T-helper 17 cell (primary cell): ENCODE measurements at regions not wholly inside any gene's neighbourhood (a gene's known extent, or its start where the extent isn't known, plus 50 kb on each side); places are given as distances from the start of the nearest gene placed in this dataset.

Experiments used
- ATAC-seq: fragments of 150-1000 bp; cut with Tn5 transposase; 2 replicates; pipeline ENCODE4 v1.10.0; 2021; ENCODE audit warnings: mild to moderate bottlenecking, moderate library complexity
- DNase-seq, 3 donors: peaks; one replicate each; pipeline versions ENCODE4 v3.0.0 to v3.0.0-alpha.2; 2020 to 2021
- H3K9me3 ChIP-seq: one replicate; pipeline ENCODE4 v1.7.0; 2013; ENCODE audit warnings: low read length, mild to moderate bottlenecking; ENCODE audit not compliant: control insufficient read depth, poor library complexity, severe bottlenecking
- H3K27ac Mint-ChIP-seq: one replicate; pipeline ENCODE4 v1.8.0; 2022; ENCODE audit warnings: mild to moderate bottlenecking, moderate library complexity, mixed read lengths
- H3K27me3 Mint-ChIP-seq: one replicate; pipeline ENCODE4 v1.8.0; 2022; ENCODE audit warnings: mixed read lengths
- H3K36me3 Mint-ChIP-seq: one replicate; pipeline ENCODE4 v1.8.0; 2022; ENCODE audit warnings: low read depth, mixed read lengths
- H3K4me1 Mint-ChIP-seq: one replicate; pipeline ENCODE4 v1.8.0; 2022; ENCODE audit warnings: mild to moderate bottlenecking, mixed read lengths
- H3K4me3 Mint-ChIP-seq: one replicate; pipeline ENCODE4 v1.8.0; 2022; ENCODE audit warnings: mild to moderate bottlenecking, moderate library complexity, mixed read lengths

GRCh38 chr6:126909493-126909892 is 209.0 kb upstream of the RSPO3 start:
- ATAC-seq (no peak), DNase-seq (no peak)
- Mint-ChIP-seq H3K27ac (no peak overlapping the region), H3K4me3 (no peak overlapping the region), H3K4me1 (no peaks in the 10 kb centered on the region), H3K27me3 (no peaks in the 10 kb centered on the region), H3K36me3 (no peaks in the 10 kb centered on the region)
- no peaks in the 10 kb centered on the region for H3K9me3 ChIP-seq

- H3K27ac Mint-ChIP-seq: no peak overlapping the region
- no peak overlapping the region for H3K4me3 Mint-ChIP-seq
- H3K36me3 Mint-ChIP-seq: no peaks in the 10 kb centered on the region
- H3K27me3 Mint-ChIP-seq: no peaks in the 10 kb centered on the region
- H3K4me1 Mint-ChIP-seq: no peaks in the 10 kb centered on the region
- ATAC-seq: no peak
- H3K9me3 ChIP-seq: no peaks in the 10 kb centered on the region
- no peak for DNase-seq
Measured at GRCh38 chr6:126913651-126914050, 204.8 kb upstream of the RSPO3 start.

DNA sequence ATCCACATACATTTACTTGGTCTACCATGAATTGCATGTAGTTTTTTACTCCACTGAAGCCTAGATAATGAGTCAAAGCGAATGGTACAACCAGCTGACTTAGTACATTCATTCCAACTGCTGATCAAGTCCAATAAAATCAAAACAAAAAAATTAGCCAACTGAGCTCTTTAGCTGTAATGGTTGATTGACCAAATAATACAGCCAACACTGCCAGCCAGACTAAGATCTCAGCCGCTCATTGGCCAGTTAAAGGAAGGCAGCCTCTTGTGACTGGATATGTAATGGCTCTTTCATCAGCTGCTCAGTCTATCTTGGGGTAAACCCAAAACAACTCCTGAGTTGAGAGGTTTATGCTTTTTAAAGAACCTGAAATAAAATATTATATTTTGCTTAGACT is 204.3 kb upstream of the RSPO3 start:
- no peaks in the 10 kb centered on the region for H3K27me3 Mint-ChIP-seq
- H3K36me3 Mint-ChIP-seq: no peaks in the 10 kb centered on the region
- H3K4me3 Mint-ChIP-seq: no peak overlapping the region
- DNase-seq (no peak), ATAC-seq (no peak)
- H3K9me3 ChIP-seq: no peaks in the 10 kb centered on the region
- H3K27ac Mint-ChIP-seq: no peak overlapping the region
- no peaks in the 10 kb centered on the region for H3K4me1 Mint-ChIP-seq

- Mint-ChIP-seq H3K4me3 (no peak overlapping the region), H3K27ac (no peak overlapping the region), H3K36me3 (no peaks in the 10 kb centered on the region), H3K27me3 (no peaks in the 10 kb centered on the region), H3K4me1 (no peaks in the 10 kb centered on the region)
- no peaks in the 10 kb centered on the region for H3K9me3 ChIP-seq
- DNase-seq (no peak), ATAC-seq (no peak)
Measured at GRCh38 chr6:126914801-126915200, 203.7 kb upstream of the RSPO3 start.

DNA sequence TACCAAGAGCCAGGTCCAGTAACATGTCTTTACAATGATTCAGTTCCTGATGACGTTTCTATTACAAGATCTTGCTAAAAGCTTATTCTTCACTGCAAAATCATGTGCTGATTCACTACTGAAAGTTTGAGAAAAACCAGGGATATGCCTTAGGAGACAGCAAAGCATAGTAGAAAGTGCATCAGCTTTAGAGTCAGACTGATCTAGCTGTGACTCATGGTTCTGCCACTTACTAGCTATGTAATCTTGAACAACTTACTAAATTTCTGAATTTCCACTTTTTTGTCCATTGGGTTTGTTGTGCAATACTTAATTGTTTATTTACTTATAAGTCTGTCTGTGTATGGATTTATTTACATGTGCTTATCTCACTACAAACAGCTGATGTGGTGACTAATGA is 198.5 kb upstream of the RSPO3 start:
- no peak for ATAC-seq
- no peaks in the 10 kb centered on the region for H3K36me3 Mint-ChIP-seq
- no peak for DNase-seq

GRCh38 chr6:126923807-126924206 is 194.7 kb upstream of the RSPO3 start:
- no peak for ATAC-seq
- peaks cover 2% of the 10 kb centered on the region for H3K9me3 ChIP-seq
- DNase-seq: no peak
- no peaks in the 10 kb centered on the region for H3K36me3 Mint-ChIP-seq
- H3K27ac Mint-ChIP-seq: no peak overlapping the region
- H3K4me3 Mint-ChIP-seq: no peak overlapping the region
- H3K4me1 Mint-ChIP-seq: no peaks in the 10 kb centered on the region
- H3K27me3 Mint-ChIP-seq: no peaks in the 10 kb centered on the region

More for the DNA sequence above, 198.5 kb upstream of the RSPO3 start:
- Mint-ChIP-seq H3K27me3 (no peaks in the 10 kb centered on the region), H3K4me3 (no peak overlapping the region), H3K4me1 (no peaks in the 10 kb centered on the region), H3K27ac (no peak overlapping the region)
- peaks cover 2% of the 10 kb centered on the region for H3K9me3 ChIP-seq

GRCh38 chr6:126926926-126927325 is 191.5 kb upstream of the RSPO3 start:
- H3K4me3 Mint-ChIP-seq: no peak overlapping the region
- DNase-seq (no peak), ATAC-seq (no peak)
- peaks cover 2% of the 10 kb centered on the region for H3K9me3 ChIP-seq
- H3K27ac Mint-ChIP-seq: no peak overlapping the region
- H3K36me3 Mint-ChIP-seq: no peaks in the 10 kb centered on the region
- peaks cover 4% of the 10 kb centered on the region for H3K27me3 Mint-ChIP-seq
- no peaks in the 10 kb centered on the region for H3K4me1 Mint-ChIP-seq

DNA sequence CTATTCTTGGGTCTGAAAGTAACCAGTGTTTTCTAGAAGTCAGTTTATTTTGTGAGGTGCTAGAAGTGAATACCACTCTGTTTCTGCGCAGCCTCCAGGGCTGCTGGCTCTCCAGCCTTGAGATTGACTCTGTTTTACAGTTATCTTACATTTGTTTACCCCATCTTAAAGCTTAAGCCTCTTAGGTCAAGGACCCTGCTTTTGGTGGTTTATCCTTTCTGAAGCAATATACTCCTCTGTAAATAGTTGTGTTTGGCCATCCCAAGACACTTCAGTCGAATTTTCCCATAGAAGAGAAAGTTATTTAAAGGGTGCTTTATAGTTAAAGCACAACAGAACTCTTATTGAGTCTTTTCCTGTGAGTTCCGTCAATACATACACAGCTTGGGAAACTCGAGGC is 190.6 kb upstream of the RSPO3 start:
- Mint-ChIP-seq H3K27ac (no peak overlapping the region), H3K36me3 (no peaks in the 10 kb centered on the region), H3K4me3 (no peak overlapping the region), H3K27me3 (peaks cover 4% of the 10 kb centered on the region), H3K4me1 (no peaks in the 10 kb centered on the region)
- no peak for DNase-seq
- no peak for ATAC-seq
- H3K9me3 ChIP-seq: peaks cover 2% of the 10 kb centered on the region

- no peaks in the 10 kb centered on the region for H3K9me3 ChIP-seq
- Mint-ChIP-seq H3K36me3 (no peaks in the 10 kb centered on the region), H3K27ac (no peak overlapping the region), H3K27me3 (no peaks in the 10 kb centered on the region), H3K4me3 (no peak overlapping the region), H3K4me1 (no peaks in the 10 kb centered on the region)
- DNase-seq (no peak), ATAC-seq (no peak)
Measured at GRCh38 chr6:126937426-126937825, 181.0 kb upstream of the RSPO3 start.

DNA sequence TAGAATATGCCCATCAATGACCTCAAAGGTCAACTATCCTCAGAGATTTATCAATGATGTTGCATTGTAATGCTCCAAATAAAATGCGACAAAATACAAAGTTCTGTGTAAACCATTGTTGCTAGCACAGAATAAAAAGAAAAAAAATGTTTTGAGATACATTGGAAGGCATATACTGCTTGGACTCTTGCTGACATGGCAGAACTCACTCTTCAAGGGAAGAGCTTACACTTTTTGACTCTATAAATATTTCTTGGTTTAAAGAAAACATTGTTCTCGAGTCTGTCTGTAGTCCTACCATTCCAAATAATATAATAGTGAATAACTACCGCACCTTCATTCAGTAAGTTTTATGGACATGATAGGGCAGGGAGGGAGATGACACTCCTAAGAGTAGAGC is 178.7 kb upstream of the RSPO3 start:
- H3K27me3 Mint-ChIP-seq: peaks cover 13% of the 10 kb centered on the region
- no peak overlapping the region for H3K27ac Mint-ChIP-seq
- DNase-seq: no peak
- no peaks in the 10 kb centered on the region for H3K4me1 Mint-ChIP-seq
- no peak for ATAC-seq
- no peaks in the 10 kb centered on the region for H3K36me3 Mint-ChIP-seq
- H3K9me3 ChIP-seq: no peaks in the 10 kb centered on the region
- H3K4me3 Mint-ChIP-seq: no peak overlapping the region

GRCh38 chr6:126941751-126942150 is 176.7 kb upstream of the RSPO3 start:
- Mint-ChIP-seq H3K4me1 (no peaks in the 10 kb centered on the region), H3K27me3 (peaks cover 13% of the 10 kb centered on the region), H3K4me3 (no peak overlapping the region), H3K27ac (no peak overlapping the region), H3K36me3 (no peaks in the 10 kb centered on the region)
- ATAC-seq (no peak), DNase-seq (no peak)
- H3K9me3 ChIP-seq: no peaks in the 10 kb centered on the region

DNA sequence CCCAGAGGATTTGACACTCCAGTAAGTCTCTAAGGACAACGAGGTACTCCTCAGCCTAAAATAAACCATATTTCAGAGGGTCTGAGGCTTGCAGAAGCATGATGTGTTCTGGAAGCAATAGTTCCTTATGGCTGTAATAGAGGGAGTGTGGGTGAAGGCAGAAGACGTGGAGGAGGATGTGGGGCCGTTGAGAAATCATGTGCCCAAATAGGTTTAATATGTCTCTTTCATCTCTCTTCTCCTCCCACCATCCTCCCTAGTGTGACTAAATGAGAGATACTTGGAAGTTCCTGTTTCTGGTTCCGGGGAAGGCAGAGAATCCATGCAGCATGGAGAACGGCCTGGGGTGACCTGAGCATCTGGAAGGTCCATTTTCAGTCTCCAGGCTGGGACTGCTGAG is 174.0 kb upstream of the RSPO3 start:
- Mint-ChIP-seq H3K4me1 (no peaks in the 10 kb centered on the region), H3K4me3 (no peak overlapping the region), H3K27ac (no peak overlapping the region), H3K36me3 (no peaks in the 10 kb centered on the region), H3K27me3 (peaks cover 13% of the 10 kb centered on the region)
- no peak for ATAC-seq
- no peaks in the 10 kb centered on the region for H3K9me3 ChIP-seq
- no peak for DNase-seq

GRCh38 chr6:126945150-126945685 is 173.3 kb upstream of the RSPO3 start:
- Mint-ChIP-seq H3K4me3 (no peak overlapping the region), H3K27ac (no peak overlapping the region), H3K27me3 (peaks cover 13% of the 10 kb centered on the region), H3K4me1 (no peaks in the 10 kb centered on the region), H3K36me3 (no peaks in the 10 kb centered on the region)
- ATAC-seq (no peak), DNase-seq (no peak)
- H3K9me3 ChIP-seq: no peaks in the 10 kb centered on the region

GRCh38 chr6:126945812-126946360 is 172.6 kb upstream of the RSPO3 start:
- Mint-ChIP-seq H3K36me3 (no peaks in the 10 kb centered on the region), H3K4me1 (no peaks in the 10 kb centered on the region), H3K27me3 (peaks cover 13% of the 10 kb centered on the region), H3K4me3 (no peak overlapping the region), H3K27ac (no peak overlapping the region)
- ATAC-seq: no peak
- no peaks in the 10 kb centered on the region for H3K9me3 ChIP-seq
- no peak for DNase-seq
